ENCODE measurements at regions not wholly inside any gene's neighbourhood (a gene's known extent, or its start where the extent isn't known, plus 50 kb on each side); places are given as distances from the start of the nearest gene placed in this dataset.

GRCh38 chr12:124691429-124691828, 124.0 kb upstream of the NCOR2 start:
- Mint-ChIP-seq H3K27ac (no peak overlapping the region), H3K4me1 (peaks cover 23 to 29% (median 24%) of the 10 kb centered on the region in 3 donors), H3K9me3 (peaks cover 3 to 25% (median 18%) of the 10 kb centered on the region in 7 donors), H3K36me3 (no peaks in the 10 kb centered on the region), H3K27me3 (peaks cover 4 to 19% (median 14%) of the 10 kb centered on the region in 3 donors), H3K4me3 (no peak overlapping the region)
- ATAC-seq (ENCODE audit: low read depth in 2 of 2) (no peak), DNase-seq (no peak)

- peaks cover 3 to 25% (median 18%) of the 10 kb centered on the region in 7 donors for H3K9me3 Mint-ChIP-seq
- peak overlapping the region in 1 of 8 donors; percentile 59 for H3K4me3 Mint-ChIP-seq
- no peak for ATAC-seq (ENCODE audit: low read depth in 2 of 2)
- no peaks in the 10 kb centered on the region for H3K36me3 Mint-ChIP-seq
- peaks cover 22 to 28% (median 24%) of the 10 kb centered on the region in 3 donors for H3K4me1 Mint-ChIP-seq
- no peak for DNase-seq
- H3K27me3 Mint-ChIP-seq, result peaks cover 9 to 28% (median 25%) of the 10 kb centered on the region in 3 donors
- H3K27ac Mint-ChIP-seq, result no peak overlapping the region
Measured at GRCh38 chr12:124689631-124690030, 122.2 kb upstream of the NCOR2 start.

GRCh38 chr12:124688356-124688992, 121.1 kb upstream of the NCOR2 start:
- Mint-ChIP-seq H3K36me3 (no peaks in the 10 kb centered on the region), H3K27me3 (peaks cover 13 to 28% (median 25%) of the 10 kb centered on the region in 3 donors), H3K27ac (peak overlapping the region in 1 of 6 donors; percentile 70), H3K4me3 (peak overlapping the region in 4 of 8 donors; percentile 12 to 71 (median 50)), H3K9me3 (peaks cover 3 to 25% (median 18%) of the 10 kb centered on the region in 7 donors), H3K4me1 (peaks cover 17 to 22% (median 20%) of the 10 kb centered on the region in 3 donors)
- no peak for DNase-seq
- ATAC-seq (ENCODE audit: low read depth in 2 of 2), result no peak

GRCh38 chr12:124687917-124688316, 120.5 kb upstream of the NCOR2 start:
- peaks cover 17 to 20% (median 20%) of the 10 kb centered on the region in 3 donors for H3K4me1 Mint-ChIP-seq
- H3K27me3 Mint-ChIP-seq, result peaks cover 13 to 29% (median 28%) of the 10 kb centered on the region in 3 donors
- no peaks in the 10 kb centered on the region for H3K36me3 Mint-ChIP-seq
- ATAC-seq (ENCODE audit: low read depth in 2 of 2) (peak; percentile 30 to 36), DNase-seq (no peak)
- H3K4me3 Mint-ChIP-seq, result peak overlapping the region in 6 of 8 donors; percentile 1 to 71 (median 47)
- H3K27ac Mint-ChIP-seq, result peak overlapping the region in 1 of 6 donors; percentile 42
- H3K9me3 Mint-ChIP-seq, result peaks cover 3 to 19% (median 14%) of the 10 kb centered on the region in 7 donors

- Mint-ChIP-seq H3K36me3 (no peaks in the 10 kb centered on the region), H3K4me3 (peak overlapping the region in 6 of 8 donors; percentile 0 to 71 (median 47)), H3K27me3 (peaks cover 13 to 33% (median 28%) of the 10 kb centered on the region in 3 donors), H3K4me1 (peaks cover 17 to 20% (median 20%) of the 10 kb centered on the region in 3 donors), H3K27ac (peak overlapping the region in 5 of 6 donors; percentile 4 to 58 (median 27)), H3K9me3 (peaks cover 1 to 14% (median 10%) of the 10 kb centered on the region in 7 donors)
- ATAC-seq (ENCODE audit: low read depth in 2 of 2), result no peak
- no peak for DNase-seq
Measured at GRCh38 chr12:124687174-124687902, 119.9 kb upstream of the NCOR2 start.

- ATAC-seq (ENCODE audit: low read depth in 2 of 2), result no peak
- no peak for DNase-seq
- peaks cover 13 to 33% (median 28%) of the 10 kb centered on the region in 3 donors for H3K27me3 Mint-ChIP-seq
- no peaks in the 10 kb centered on the region for H3K36me3 Mint-ChIP-seq
- peaks cover 17 to 20% (median 20%) of the 10 kb centered on the region in 3 donors for H3K4me1 Mint-ChIP-seq
- H3K27ac Mint-ChIP-seq, result peak overlapping the region in 1 of 6 donors; percentile 27
- H3K4me3 Mint-ChIP-seq, result peak overlapping the region in 1 of 8 donors; percentile 1
- H3K9me3 Mint-ChIP-seq, result peaks cover 0 to 6% (median 3%) of the 10 kb centered on the region in 7 donors
Measured at GRCh38 chr12:124686370-124687173, 119.2 kb upstream of the NCOR2 start.

- no peak overlapping the region for H3K27ac Mint-ChIP-seq
- H3K4me3 Mint-ChIP-seq, result no peak overlapping the region
- peaks cover 13 to 31% (median 28%) of the 10 kb centered on the region in 3 donors for H3K27me3 Mint-ChIP-seq
- DNase-seq (no peak), ATAC-seq (ENCODE audit: low read depth in 2 of 2) (no peak)
- H3K9me3 Mint-ChIP-seq, result peaks cover 0 to 4% (median 0%) of the 10 kb centered on the region in 7 donors
- no peaks in the 10 kb centered on the region for H3K36me3 Mint-ChIP-seq
- peaks cover 17 to 24% (median 20%) of the 10 kb centered on the region in 3 donors for H3K4me1 Mint-ChIP-seq
Measured at GRCh38 chr12:124685689-124686369, 118.4 kb upstream of the NCOR2 start.

GRCh38 chr12:124684971-124685688, 117.7 kb upstream of the NCOR2 start:
- peaks cover 13 to 29% (median 28%) of the 10 kb centered on the region in 3 donors for H3K27me3 Mint-ChIP-seq
- H3K4me3 Mint-ChIP-seq, result no peak overlapping the region
- no peak for DNase-seq
- peaks cover 17 to 24% (median 20%) of the 10 kb centered on the region in 3 donors for H3K4me1 Mint-ChIP-seq
- peak overlapping the region in 1 of 6 donors; percentile 30 for H3K27ac Mint-ChIP-seq
- no peaks in the 10 kb centered on the region for H3K36me3 Mint-ChIP-seq
- peaks cover 0 to 4% (median 0%) of the 10 kb centered on the region in 7 donors for H3K9me3 Mint-ChIP-seq
- no peak for ATAC-seq (ENCODE audit: low read depth in 2 of 2)

- no peak overlapping the region for H3K4me3 Mint-ChIP-seq
- H3K4me1 Mint-ChIP-seq, result peaks cover 17 to 24% (median 20%) of the 10 kb centered on the region in 3 donors
- DNase-seq (no peak), ATAC-seq (ENCODE audit: low read depth in 2 of 2) (no peak)
- peaks cover 13 to 32% (median 28%) of the 10 kb centered on the region in 3 donors for H3K27me3 Mint-ChIP-seq
- H3K36me3 Mint-ChIP-seq, result no peaks in the 10 kb centered on the region
- H3K9me3 Mint-ChIP-seq, result peaks cover 0 to 2% (median 0%) of the 10 kb centered on the region in 7 donors
- no peak overlapping the region for H3K27ac Mint-ChIP-seq
Measured at GRCh38 chr12:124684496-124684895, 117.1 kb upstream of the NCOR2 start.

- H3K4me1 Mint-ChIP-seq, result peaks cover 12 to 19% (median 15%) of the 10 kb centered on the region in 3 donors
- DNase-seq (no peak), ATAC-seq (ENCODE audit: low read depth in 2 of 2) (no peak)
- no peaks in the 10 kb centered on the region for H3K36me3 Mint-ChIP-seq
- no peak overlapping the region for H3K27ac Mint-ChIP-seq
- peak overlapping the region in 1 of 8 donors; percentile 63 for H3K4me3 Mint-ChIP-seq
- H3K27me3 Mint-ChIP-seq, result peaks cover 14 to 27% (median 22%) of the 10 kb centered on the region in 3 donors
- peaks cover 0 to 2% (median 0%) of the 10 kb centered on the region in 7 donors for H3K9me3 Mint-ChIP-seq
Measured at GRCh38 chr12:124683152-124684124, 116.0 kb upstream of the NCOR2 start.

- Mint-ChIP-seq H3K9me3 (peaks cover 0 to 2% (median 0%) of the 10 kb centered on the region in 7 donors), H3K4me3 (no peak overlapping the region), H3K27ac (no peak overlapping the region), H3K27me3 (peaks cover 12 to 25% (median 18%) of the 10 kb centered on the region in 3 donors), H3K4me1 (peaks cover 3 to 10% (median 7%) of the 10 kb centered on the region in 3 donors), H3K36me3 (no peaks in the 10 kb centered on the region)
- no peak for DNase-seq
- ATAC-seq (ENCODE audit: low read depth in 2 of 2), result no peak
Measured at GRCh38 chr12:124682425-124683151, 115.2 kb upstream of the NCOR2 start.

Data from naive B cell (primary cell).